NCI-H2081 treated with DMSO at 0.1 percent for 48 hours (cell line): ENCODE measurements at regions not wholly inside any gene's neighbourhood (a gene's known extent, or its start where the extent isn't known, plus 50 kb on each side); places are given as distances from the start of the nearest gene placed in this dataset.
"Not testable (repeated sequence)": the region's sequence is repeated elsewhere in the genome, so short reads cannot be mapped to it uniquely, and the experiment has no call there.

Experiments
- DNase-seq: peaks from one replicate; lab custom pipeline; 2025; lab: John Stamatoyannopoulos, UW

GRCh38 chr5:63894690-63895089 is 67.6 kb downstream of the HTR1A start:
- no peak for DNase-seq

DNA sequence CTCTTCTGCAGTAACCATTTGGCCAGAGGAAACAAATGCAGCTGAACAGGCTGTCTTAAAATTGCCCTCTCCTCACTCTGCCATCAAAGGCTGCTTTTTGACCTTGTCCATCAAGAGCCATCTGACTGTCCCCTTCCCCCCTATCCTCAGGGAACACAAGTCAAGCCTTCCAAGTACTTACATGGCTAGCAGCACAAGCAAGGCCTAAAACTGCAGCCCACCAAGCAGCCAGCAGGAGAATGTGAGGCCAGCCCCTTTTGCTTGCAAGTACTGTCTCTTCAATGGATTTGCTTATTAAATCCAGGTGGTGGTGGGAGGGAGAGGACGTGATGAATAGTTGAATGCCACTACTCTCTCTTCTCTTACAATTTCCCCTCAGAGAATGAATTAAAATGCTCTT is 83.5 kb downstream of the HTR1A start:
- DNase-seq: no peak

GRCh38 chr5:63877961-63878360 is 84.3 kb downstream of the HTR1A start:
- DNase-seq: no peak

GRCh38 chr5:63860379-63860778 is 101.9 kb downstream of the HTR1A start:
- no peak for DNase-seq

DNA sequence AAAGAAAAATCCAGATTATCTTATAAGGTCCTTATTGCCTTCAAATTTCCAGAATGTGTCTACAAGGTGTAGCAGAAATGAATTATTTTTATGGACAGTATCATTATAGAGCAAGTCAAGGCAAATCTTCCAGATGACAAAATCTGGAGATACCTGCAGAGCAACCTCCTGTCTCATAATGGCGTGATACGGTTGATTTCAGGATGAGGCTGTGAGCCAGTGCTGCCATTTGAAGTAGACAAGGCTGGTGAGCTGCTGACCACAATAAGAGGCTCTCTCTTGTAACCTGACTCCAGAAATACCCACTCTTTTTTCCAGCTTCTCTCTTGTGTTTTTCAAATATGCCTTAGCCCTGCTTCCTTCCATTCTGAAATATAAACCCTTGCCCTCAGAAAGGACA is 108.2 kb downstream of the HTR1A start:
- DNase-seq: no peak

GRCh38 chr5:63843190-63843589 is 119.1 kb downstream of the HTR1A start:
- DNase-seq: no peak

DNA sequence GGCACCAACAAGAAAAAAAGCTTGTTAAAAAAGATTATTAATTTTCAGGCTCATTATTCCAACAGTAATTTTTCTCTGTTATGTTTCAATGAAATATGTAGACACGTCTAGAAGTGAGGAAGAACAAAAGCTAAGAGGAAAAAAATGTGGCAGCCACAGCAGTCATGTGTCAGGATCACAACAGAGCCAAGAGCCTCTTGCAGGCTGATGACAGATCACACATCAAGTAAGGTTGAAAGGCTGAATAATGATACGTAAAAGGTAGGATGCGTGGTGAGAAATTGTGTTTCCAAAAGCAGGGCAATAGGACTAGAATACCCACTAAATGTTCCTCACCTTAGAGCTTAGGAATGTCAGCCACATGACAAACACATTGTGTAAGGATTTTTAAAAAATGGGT is 124.8 kb downstream of the HTR1A start:
- no peak for DNase-seq

GRCh38 chr5:63831381-63831780 is 130.9 kb downstream of the HTR1A start:
- DNase-seq: no peak

- DNase-seq: no peak
Measured at GRCh38 chr5:63825984-63826383, 136.3 kb downstream of the HTR1A start.

GRCh38 chr5:63823583-63823982 is 138.7 kb downstream of the HTR1A start:
- DNase-seq: no peak

DNA sequence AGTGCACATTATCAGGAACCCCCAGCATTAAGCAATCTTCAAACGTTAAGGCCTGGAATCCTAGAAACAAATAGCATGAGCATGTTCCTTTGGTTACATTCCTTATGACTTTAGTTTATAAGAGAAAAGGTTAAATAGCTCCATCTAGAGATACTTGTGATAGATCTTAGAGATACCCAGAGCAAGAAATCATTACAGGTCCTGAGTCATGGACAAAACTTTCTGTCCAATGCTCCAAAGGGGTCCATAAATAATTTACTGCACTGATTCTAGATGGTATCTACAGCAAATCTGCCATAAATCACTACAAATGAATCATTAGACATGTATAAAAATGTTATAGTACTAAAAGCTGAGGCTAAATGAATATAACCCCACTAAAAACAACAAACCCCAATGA is 139.6 kb downstream of the HTR1A start:
- DNase-seq: no peak

DNA sequence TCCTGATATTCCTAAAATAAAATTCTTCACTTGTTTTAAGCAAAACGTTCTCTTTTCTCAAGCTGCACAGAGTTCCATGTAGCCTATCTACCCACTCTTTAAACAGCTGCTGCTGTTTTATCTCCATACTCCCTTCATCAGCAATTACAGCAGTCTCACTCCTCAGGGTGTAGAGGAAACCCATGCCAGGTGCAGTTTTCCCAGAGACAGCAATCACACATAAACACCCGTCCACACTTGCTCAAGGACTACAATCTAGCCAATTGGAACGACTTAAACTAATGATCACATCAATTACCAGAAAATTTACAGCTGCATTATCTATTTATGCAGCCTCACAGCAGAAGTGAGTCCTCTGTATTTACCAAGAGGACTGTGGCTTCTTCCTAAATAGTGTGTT is 141.7 kb downstream of the HTR1A start:
- peak; percentile 18 for DNase-seq

DNA sequence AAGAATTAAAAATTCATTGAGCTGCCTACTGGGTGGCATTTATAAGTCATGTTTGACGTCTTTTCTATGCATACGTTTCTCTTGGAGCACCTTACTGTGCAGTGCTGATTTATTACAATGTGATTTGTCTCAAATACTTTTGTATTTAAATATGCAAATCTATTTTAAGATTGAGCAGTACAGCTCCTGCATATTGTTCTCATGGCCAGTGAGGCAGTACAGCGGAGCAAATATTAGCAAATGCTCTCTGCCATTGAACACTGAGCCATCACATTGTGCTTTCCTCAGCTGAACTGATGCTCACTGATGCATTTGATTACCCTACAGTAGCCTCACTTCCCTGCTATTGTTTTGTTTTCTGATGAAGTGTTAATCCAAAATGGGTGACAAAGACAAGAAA is 149.6 kb downstream of the HTR1A start:
- DNase-seq: no peak

GRCh38 chr5:63811961-63812360 is 150.3 kb downstream of the HTR1A start:
- no peak for DNase-seq

- DNase-seq: no peak
Measured at GRCh38 chr5:63811286-63811685, 151.0 kb downstream of the HTR1A start.

DNA sequence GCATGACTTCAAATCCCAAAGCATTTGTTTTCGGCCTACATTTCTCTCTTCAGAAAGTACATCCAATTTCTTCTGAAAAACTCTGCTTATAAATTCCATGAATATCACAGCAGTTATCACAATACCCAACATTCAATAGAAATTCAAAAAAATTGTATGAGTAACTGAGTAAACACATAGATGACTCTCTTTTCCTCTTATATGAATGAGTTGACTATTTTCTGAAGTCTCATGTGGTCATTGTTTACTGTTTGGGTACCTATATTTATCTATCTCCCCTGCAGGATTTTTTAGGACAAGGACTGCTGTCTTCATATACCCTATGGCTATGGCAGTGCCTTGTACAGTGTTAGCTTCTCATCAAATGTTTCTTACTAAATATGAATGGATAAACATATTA is 157.1 kb downstream of the HTR1A start:
- DNase-seq: no peak

DNA sequence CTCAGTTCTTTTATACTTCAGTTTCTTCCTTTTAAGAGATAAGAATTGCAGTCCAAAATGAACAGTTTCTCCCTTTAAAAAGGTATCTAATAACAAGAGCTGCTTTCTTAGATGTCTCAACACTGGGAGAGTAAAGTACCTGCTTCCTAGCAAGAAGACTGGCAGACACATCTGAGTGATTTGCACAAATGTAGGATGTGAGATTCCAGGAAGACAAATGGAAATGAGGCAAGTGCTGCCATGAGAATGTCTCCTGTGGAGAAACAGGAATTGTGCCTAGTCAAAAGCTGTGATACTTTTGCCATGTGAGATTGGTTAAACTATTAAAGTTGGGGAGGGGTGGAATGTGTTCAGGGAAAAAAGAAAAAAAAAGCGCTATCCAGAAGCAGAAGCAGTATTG is 159.1 kb downstream of the HTR1A start:
- DNase-seq: no peak

DNA sequence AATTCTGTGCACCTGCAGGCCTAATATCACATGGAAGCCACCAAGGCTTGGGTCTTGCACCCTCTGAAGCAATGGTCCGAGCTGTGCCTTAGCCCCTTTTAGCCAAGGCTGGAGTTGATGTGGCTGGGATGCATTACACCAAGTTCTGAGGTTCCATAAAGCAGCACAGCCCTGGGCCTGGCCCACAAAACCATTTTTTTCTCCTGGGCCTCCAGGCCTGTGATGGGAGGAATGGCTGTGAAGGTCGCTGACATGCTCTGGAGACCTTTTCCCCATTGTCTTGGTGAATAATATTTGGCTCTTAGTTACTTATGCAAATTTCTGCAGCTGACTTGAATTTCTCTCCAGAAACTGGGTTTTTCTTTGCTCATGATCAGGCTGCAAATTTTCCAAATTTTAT is 167.3 kb downstream of the HTR1A start:
- no peak for DNase-seq

- no peak for DNase-seq
Measured at GRCh38 chr5:63794296-63794695, 167.9 kb downstream of the HTR1A start.

DNA sequence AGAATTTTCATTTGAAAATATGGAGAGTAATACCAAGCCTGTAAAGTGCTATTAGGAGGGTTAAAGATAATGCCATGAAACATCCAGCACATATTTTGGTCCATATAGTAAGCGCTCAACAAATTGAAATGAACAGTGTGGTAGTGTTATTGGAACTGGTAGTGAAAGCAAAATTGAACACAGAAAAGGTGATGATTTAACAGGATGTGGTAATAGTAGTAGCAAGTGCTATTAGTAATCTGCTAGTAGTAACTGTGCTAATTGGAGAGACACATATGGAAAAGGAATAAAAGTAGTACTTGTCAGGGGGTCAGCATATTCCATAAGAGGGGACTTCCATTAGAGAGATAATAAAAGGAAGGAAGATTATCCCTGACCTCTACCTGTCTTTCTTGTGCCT is 187.3 kb downstream of the HTR1A start:
- DNase-seq: no peak

GRCh38 chr5:63768221-63768620 is 194.0 kb downstream of the HTR1A start:
- DNase-seq: no peak

DNA sequence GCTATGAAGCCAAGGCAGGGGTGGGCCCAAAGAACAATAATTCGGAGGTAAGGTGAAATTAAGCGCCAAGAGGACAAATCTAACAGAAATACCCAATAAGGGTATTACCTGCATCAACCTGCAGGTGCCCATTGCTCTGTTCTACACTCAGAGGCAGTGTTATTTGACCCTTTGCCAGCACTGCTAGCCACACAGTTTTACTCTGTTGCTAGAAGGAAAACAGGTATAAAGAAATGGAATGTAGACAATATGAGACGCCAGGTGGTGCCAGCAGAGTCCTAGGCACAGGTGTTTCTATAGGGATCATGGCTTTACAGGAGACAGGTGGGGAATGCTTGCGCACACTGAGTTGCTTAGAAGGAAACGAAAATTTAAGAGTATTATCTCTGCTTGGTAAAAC is 201.3 kb downstream of the HTR1A start:
- no peak for DNase-seq

DNA sequence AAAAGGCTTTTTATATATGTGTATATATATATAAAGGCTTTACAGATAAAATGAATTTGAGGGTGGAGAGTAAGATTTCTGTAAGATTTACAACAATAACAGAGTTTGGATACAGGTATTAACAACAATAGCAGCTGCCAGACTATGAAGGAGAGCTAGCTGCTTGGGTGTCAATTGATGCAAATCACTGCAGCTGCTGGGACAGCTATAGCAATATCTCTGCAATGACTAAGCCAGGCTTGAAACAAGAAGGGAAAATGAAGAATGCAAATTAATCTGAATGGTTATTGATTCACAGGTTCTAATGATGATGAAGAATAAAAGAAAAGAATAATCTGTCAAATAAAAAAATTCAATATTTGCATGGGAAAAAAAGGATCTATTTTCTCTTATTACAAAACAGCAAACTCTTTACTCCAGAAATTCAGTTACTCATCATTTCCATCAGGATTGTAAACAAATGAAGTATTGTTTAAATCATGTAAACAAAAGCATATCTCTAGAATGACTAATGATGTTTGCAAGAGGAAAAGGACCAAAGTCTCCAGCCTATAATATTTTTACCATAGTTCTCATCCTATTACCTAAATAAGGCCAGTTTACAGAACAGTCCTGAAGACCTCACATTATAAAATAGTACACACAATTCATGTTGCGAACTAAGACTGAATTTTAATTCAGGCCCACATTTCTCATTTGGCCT is 219.0 kb downstream of the HTR1A start:
- DNase-seq: no peak

DNA sequence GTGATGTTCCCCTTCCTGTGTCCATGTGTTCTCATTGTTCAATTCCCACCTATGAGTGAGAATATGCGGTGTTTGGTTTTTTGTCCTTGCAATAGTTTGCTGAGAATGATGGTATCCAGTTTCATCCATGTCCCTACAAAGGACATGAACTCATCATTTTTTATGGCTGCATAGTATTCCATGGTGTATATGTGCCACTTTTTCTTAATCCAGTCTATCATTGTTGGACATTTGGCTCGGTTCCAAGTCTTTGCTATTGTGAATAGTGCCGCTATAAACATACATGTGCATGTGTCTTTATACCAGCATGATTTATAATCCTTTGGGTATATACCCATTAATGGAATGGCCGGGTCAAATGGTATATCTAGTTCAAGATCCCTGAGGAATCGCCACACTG is 229.4 kb downstream of the HTR1A start:
- not testable (repeated sequence) for DNase-seq

GRCh38 chr5:63727583-63727982 is 234.7 kb downstream of the HTR1A start:
- no peak for DNase-seq
